ENCODE measurements at regions not wholly inside any gene's neighbourhood (a gene's known extent, or its start where the extent isn't known, plus 50 kb on each side); places are given as distances from the start of the nearest gene placed in this dataset.

DNA sequence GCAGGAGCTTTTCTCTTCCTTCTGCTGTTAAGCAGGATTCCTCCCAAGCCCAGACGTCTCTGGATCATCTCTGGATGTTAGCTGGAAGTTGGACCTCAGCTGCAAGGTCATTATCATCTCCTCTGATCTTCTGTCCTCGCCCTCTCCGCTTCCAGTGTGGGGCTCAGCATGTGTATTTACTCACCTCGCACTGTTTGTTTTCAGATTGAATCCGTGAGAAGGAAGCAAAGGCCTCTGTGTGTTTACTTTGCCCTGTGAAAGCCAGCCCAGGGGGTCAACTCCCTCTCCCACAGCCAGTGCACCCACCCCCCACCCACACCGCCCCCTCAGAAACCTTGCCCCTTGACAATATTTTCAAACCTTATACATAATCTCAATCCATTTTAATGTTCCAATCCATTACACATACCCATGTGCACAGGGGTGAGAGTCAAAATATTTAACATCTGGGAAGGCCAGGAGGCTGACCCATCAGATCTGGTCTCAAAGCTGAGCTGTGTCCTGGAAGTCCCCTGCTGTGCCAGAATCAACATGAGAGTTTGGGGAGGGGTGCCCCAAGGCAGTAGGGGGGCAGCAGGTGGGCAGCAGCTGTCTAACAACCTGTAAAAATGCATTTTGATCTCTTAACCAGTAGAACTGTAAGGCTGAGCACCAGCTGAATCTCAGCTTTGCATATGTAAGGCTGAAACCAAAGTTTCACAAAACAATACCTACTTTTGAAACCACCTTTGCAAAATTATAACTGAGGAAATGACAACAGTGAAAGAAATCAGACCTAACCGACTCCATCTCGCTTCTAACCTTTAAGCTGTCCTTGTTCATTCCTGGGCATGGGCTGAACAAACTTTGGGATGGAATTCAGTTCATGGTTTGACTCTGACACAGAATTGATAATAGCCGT, 157.9 kb downstream of the ZNF664 start (continued):
- TF ChIP-seq, protein P1, sequence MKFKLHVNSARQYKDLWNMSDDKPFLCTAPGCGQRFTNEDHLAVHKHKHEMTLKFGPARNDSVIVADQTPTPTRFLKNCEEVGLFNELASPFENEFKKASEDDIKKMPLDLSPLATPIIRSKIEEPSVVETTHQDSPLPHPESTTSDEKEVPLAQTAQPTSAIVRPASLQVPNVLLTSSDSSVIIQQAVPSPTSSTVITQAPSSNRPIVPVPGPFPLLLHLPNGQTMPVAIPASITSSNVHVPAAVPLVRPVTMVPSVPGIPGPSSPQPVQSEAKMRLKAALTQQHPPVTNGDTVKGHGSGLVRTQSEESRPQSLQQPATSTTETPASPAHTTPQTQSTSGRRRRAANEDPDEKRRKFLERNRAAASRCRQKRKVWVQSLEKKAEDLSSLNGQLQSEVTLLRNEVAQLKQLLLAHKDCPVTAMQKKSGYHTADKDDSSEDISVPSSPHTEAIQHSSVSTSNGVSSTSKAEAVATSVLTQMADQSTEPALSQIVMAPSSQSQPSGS (CRISPR knock-in tag; IDR thresholded peaks at IDR 0.05), result peak; percentile 83
- 0 out of 2 replicates have a peak, but pooled peaks have one; percentile 54 for TF ChIP-seq KLF9 (CRISPR knock-in tag; IDR thresholded peaks at IDR 0.05; ENCODE audit: low read depth)
- peak; percentile 64; the same call in 1 of the 2 replicates for TF ChIP-seq SNAPC2 (CRISPR knock-in tag; IDR thresholded peaks at IDR 0.05)
- TF ChIP-seq HOXA5 (CRISPR knock-in tag; IDR thresholded peaks at IDR 0.05), result no peak
- TF ChIP-seq, protein P2, sequence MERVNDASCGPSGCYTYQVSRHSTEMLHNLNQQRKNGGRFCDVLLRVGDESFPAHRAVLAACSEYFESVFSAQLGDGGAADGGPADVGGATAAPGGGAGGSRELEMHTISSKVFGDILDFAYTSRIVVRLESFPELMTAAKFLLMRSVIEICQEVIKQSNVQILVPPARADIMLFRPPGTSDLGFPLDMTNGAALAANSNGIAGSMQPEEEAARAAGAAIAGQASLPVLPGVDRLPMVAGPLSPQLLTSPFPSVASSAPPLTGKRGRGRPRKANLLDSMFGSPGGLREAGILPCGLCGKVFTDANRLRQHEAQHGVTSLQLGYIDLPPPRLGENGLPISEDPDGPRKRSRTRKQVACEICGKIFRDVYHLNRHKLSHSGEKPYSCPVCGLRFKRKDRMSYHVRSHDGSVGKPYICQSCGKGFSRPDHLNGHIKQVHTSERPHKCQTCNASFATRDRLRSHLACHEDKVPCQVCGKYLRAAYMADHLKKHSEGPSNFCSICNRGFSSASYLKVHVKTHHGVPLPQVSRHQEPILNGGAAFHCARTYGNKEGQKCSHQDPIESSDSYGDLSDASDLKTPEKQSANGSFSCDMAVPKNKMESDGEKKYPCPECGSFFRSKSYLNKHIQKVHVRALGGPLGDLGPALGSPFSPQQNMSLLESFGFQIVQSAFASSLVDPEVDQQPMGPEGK (CRISPR knock-in tag; IDR thresholded peaks at IDR 0.05), result peak; percentile 99
- TF ChIP-seq, protein P3, sequence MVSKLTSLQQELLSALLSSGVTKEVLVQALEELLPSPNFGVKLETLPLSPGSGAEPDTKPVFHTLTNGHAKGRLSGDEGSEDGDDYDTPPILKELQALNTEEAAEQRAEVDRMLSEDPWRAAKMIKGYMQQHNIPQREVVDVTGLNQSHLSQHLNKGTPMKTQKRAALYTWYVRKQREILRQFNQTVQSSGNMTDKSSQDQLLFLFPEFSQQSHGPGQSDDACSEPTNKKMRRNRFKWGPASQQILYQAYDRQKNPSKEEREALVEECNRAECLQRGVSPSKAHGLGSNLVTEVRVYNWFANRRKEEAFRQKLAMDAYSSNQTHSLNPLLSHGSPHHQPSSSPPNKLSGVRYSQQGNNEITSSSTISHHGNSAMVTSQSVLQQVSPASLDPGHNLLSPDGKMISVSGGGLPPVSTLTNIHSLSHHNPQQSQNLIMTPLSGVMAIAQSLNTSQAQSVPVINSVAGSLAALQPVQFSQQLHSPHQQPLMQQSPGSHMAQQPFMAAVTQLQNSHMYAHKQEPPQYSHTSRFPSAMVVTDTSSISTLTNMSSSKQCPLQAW (CRISPR knock-in tag; IDR thresholded peaks at IDR 0.05), result no peak; the same call in 1 of the 2 replicates
- peak; percentile 40; the same call in 1 of the 2 replicates for TF ChIP-seq MYC (CRISPR knock-in tag; IDR thresholded peaks at IDR 0.05; ENCODE audit: borderline replicate concordance)
- TF ChIP-seq, protein P4, sequence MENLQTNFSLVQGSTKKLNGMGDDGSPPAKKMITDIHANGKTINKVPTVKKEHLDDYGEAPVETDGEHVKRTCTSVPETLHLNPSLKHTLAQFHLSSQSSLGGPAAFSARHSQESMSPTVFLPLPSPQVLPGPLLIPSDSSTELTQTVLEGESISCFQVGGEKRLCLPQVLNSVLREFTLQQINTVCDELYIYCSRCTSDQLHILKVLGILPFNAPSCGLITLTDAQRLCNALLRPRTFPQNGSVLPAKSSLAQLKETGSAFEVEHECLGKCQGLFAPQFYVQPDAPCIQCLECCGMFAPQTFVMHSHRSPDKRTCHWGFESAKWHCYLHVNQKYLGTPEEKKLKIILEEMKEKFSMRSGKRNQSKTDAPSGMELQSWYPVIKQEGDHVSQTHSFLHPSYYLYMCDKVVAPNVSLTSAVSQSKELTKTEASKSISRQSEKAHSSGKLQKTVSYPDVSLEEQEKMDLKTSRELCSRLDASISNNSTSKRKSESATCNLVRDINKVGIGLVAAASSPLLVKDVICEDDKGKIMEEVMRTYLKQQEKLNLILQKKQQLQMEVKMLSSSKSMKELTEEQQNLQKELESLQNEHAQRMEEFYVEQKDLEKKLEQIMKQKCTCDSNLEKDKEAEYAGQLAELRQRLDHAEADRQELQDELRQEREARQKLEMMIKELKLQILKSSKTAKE (CRISPR knock-in tag; IDR thresholded peaks at IDR 0.05; ENCODE audit: borderline replicate concordance), result peak; percentile 96
- TF ChIP-seq, protein P5, sequence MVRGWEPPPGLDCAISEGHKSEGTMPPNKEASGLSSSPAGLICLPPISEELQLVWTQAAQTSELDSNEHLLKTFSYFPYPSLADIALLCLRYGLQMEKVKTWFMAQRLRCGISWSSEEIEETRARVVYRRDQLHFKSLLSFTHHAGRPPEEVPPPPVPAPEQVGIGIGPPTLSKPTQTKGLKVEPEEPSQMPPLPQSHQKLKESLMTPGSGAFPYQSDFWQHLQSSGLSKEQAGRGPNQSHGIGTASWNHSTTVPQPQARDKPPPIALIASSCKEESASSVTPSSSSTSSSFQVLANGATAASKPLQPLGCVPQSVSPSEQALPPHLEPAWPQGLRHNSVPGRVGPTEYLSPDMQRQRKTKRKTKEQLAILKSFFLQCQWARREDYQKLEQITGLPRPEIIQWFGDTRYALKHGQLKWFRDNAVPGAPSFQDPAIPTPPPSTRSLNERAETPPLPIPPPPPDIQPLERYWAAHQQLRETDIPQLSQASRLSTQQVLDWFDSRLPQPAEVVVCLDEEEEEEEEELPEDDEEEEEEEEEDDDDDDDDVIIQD (CRISPR knock-in tag; IDR thresholded peaks at IDR 0.05; ENCODE audit: low read depth), result peak; percentile 26; the same call in 1 of the 2 replicates
- TF ChIP-seq ZNF10 (CRISPR knock-in tag; IDR thresholded peaks at IDR 0.05; ENCODE audit: borderline replicate concordance, low read depth), result no peak
- TF ChIP-seq ZNF329 (CRISPR knock-in tag; IDR thresholded peaks at IDR 0.05; ENCODE audit: low read depth), result 0 out of 2 replicates have a peak, but pooled peaks have one; percentile 39
- TF ChIP-seq MTF1 (CRISPR knock-in tag; IDR thresholded peaks at IDR 0.05), result no peak
- peak; percentile 90; the same call in 1 of the 2 replicates for TF ChIP-seq CBX5 (CRISPR knock-in tag; IDR thresholded peaks at IDR 0.05; ENCODE audit: borderline replicate concordance)
- TF ChIP-seq NCOA1 (CRISPR knock-in tag; IDR thresholded peaks at IDR 0.05), result no peak
- TF ChIP-seq, protein P6, sequence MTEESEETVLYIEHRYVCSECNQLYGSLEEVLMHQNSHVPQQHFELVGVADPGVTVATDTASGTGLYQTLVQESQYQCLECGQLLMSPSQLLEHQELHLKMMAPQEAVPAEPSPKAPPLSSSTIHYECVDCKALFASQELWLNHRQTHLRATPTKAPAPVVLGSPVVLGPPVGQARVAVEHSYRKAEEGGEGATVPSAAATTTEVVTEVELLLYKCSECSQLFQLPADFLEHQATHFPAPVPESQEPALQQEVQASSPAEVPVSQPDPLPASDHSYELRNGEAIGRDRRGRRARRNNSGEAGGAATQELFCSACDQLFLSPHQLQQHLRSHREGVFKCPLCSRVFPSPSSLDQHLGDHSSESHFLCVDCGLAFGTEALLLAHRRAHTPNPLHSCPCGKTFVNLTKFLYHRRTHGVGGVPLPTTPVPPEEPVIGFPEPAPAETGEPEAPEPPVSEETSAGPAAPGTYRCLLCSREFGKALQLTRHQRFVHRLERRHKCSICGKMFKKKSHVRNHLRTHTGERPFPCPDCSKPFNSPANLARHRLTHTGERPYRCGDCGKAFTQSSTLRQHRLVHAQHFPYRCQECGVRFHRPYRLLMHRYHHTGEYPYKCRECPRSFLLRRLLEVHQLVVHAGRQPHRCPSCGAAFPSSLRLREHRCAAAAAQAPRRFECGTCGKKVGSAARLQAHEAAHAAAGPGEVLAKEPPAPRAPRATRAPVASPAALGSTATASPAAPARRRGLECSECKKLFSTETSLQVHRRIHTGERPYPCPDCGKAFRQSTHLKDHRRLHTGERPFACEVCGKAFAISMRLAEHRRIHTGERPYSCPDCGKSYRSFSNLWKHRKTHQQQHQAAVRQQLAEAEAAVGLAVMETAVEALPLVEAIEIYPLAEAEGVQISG (CRISPR knock-in tag; IDR thresholded peaks at IDR 0.05), result peak; percentile 79
- 0 out of 2 replicates have a peak, but pooled peaks have one; percentile 36 for TF ChIP-seq FOXP1 (IDR thresholded peaks at IDR 0.05)
- peak; percentile 96 for TF ChIP-seq FOXP1 (CRISPR knock-in tag; IDR thresholded peaks at IDR 0.05)
